Mucosa of descending colon (tissue), 3 donors: ENCODE measurements at regions not wholly inside any gene's neighbourhood (a gene's known extent, or its start where the extent isn't known, plus 50 kb on each side); places are given as distances from the start of the nearest gene placed in this dataset.
"Not testable (repeated sequence)": the region's sequence is repeated elsewhere in the genome, so short reads cannot be mapped to it uniquely, and the experiment has no call there.

Experiments
- ATAC-seq: fragments of 200-7000 bp; cut with Tn5 transposase; one replicate; pipeline ENCODE4 v1.9.1; 2020; ENCODE audit warnings: mild to moderate bottlenecking, moderate library complexity
- DNase-seq, 3 donors: peaks; one replicate each; pipeline ENCODE4 v3.0.0-alpha.2; 2020
- H3K36me3 ChIP-seq: fragments of 200-600 bp; one replicate; pipeline ENCODE4 v1.8.0; 2021; ENCODE audit warnings: low read depth, mild to moderate bottlenecking
- H3K4me1 ChIP-seq: fragments of 200-600 bp; one replicate; pipeline ENCODE4 v1.8.0; 2021; ENCODE audit warnings: low read depth, mild to moderate bottlenecking
- H3K4me3 ChIP-seq: fragments of 200-600 bp; one replicate; pipeline ENCODE4 v1.8.0; 2021; ENCODE audit warnings: mild to moderate bottlenecking
- H3K9me3 ChIP-seq: fragments of 200-600 bp; one replicate; pipeline ENCODE4 v1.8.0; 2021; ENCODE audit warnings: mild to moderate bottlenecking
- intact Hi-C, 2 donors: fragments of 100-400 bp; cut with DNase I in 1 of 2; cut with micrococcal nuclease in 1 of 2; formaldehyde crosslinking; loops; one replicate each; pipeline versions ENCODE4 v1.11.0 to v1.11.1; 2022; cut with DNase I, micrococcal nuclease
- TF ChIP-seq, protein P1 (sequence below): fragments of 200-600 bp; IDR thresholded peaks from one replicate; pipeline ENCODE4 v1.8.0; 2022; ENCODE audit warnings: antibody characterized with exemption, mild to moderate bottlenecking
- donor health status: DM: no; HTN: no; CAD: no; lungs with moderate emphysema.
- donor health status: DM: no; HTN: no; CAD: no.
- donor health status: DM: no; HTN: yes; CAD: no.

DNA sequence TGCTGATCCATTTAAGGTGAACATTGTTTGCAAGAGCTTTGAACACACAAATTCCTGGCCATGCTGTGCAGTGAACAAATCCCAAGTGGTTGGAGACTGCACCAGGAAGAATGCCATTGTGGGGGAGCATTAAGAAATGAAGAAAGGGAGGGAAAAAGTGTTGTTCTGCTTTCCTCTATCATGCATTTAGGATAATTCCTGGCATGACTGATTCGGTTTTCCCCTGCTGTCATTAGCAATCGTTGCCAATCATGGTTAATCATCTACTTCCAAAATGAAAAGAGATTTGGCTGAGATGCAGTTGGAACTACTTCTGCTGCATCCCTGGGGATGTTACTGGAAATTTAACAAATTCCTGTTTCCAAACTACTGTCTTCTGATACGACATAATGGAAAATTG, 73.7 kb upstream of the ZPLD1 start:
- TF ChIP-seq, protein P1, sequence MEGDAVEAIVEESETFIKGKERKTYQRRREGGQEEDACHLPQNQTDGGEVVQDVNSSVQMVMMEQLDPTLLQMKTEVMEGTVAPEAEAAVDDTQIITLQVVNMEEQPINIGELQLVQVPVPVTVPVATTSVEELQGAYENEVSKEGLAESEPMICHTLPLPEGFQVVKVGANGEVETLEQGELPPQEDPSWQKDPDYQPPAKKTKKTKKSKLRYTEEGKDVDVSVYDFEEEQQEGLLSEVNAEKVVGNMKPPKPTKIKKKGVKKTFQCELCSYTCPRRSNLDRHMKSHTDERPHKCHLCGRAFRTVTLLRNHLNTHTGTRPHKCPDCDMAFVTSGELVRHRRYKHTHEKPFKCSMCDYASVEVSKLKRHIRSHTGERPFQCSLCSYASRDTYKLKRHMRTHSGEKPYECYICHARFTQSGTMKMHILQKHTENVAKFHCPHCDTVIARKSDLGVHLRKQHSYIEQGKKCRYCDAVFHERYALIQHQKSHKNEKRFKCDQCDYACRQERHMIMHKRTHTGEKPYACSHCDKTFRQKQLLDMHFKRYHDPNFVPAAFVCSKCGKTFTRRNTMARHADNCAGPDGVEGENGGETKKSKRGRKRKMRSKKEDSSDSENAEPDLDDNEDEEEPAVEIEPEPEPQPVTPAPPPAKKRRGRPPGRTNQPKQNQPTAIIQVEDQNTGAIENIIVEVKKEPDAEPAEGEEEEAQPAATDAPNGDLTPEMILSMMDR = no peak
- intact Hi-C loops = no loop called here
- H3K36me3 ChIP-seq = no peaks in the 10 kb centered on the region
- DNase-seq (no peak), ATAC-seq (no peak)
- H3K4me1 ChIP-seq = no peaks in the 10 kb centered on the region
- H3K9me3 ChIP-seq = no peaks in the 10 kb centered on the region
- no peak overlapping the region for H3K4me3 ChIP-seq

DNA sequence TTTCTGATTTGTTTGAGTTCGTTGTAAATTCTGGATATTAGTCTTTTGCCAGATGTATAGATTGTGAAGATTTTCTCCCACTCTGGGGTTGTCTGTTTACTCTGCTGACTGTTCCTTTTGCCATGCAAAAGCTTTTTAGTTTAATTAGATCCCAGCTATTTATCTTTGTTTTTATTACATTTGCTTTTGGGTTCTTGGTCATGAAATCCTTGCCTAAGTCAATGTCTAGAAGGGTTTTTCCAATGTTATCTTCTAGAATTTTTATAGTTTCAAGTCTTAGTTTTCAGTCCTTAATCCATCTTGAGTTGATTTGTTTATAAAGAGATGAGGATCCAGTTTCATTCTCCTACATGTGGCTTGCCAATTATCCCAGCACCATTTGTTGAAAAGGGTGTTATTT, 68.7 kb upstream of the ZPLD1 start:
- H3K36me3 ChIP-seq, H3K9me3 ChIP-seq, H3K4me1 ChIP-seq, DNase-seq, ATAC-seq, H3K4me3 ChIP-seq, intact Hi-C loops: not testable (repeated sequence)

DNA sequence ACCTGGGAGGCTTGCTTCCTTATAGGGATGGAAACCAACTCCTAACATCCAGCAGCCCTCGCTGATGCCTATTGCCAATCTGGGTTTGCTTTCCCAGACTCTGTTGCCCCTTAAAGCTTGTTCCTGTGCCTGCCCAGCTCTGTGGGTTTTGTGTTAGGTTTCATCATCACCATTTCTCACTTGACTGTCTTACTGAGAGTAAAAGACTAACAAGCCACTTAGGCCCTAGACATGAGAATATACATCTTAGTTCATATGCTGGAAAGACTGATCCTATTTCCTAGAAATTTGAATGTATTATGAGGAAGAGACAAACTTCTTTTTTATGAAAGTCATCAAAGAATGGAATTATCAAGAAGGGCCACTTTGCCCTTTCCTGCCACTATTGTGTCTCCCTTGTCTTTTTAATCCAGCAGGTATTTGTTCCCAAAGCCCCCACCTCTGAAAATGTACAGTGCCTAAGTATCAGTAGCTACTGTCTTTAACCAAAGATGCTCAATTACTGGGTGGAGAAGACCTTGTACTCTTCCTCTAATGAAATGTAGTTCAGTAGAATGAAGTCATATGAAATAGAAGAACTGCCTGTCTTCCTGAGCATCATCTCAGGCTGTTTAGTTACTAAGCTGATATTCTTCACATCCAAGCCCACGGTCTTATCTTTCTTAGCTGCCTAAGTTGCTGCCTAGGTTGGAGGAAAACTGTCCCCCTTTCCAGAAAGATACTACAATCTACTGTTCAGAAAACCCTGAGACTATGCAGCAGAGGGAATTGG, 59.8 kb upstream of the ZPLD1 start:
- no peak overlapping the region for H3K4me3 ChIP-seq
- no peak for ATAC-seq
- no peaks in the 10 kb centered on the region for H3K9me3 ChIP-seq
- TF ChIP-seq, protein P1 = no peak
- intact Hi-C loops = no loop called here
- H3K36me3 ChIP-seq = no peaks in the 10 kb centered on the region
- DNase-seq = no peak
- no peaks in the 10 kb centered on the region for H3K4me1 ChIP-seq

DNA sequence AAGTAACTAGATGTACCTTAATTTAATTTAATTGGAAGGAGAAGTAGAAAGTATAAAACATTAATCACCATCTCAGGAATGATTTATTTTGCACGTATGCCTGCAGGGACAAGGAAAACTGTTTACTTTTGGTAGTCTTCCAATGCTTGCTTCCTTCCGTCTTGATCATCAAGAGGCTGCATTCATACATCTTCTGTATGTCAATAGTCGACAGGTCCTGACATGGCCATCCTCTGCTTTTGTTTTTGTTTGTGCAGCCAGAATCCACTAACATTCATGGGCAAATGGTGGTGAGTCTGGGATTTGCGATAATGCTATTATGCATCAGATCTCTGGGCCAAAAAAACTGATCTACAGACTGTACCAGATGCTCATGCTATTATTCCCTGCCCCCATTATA, 56.6 kb upstream of the ZPLD1 start:
- H3K9me3 ChIP-seq = no peaks in the 10 kb centered on the region
- no peak for ATAC-seq
- intact Hi-C loops = no loop called here
- TF ChIP-seq, protein P1 = no peak
- H3K4me3 ChIP-seq = no peak overlapping the region
- no peaks in the 10 kb centered on the region for H3K36me3 ChIP-seq
- no peaks in the 10 kb centered on the region for H3K4me1 ChIP-seq
- no peak for DNase-seq

DNA sequence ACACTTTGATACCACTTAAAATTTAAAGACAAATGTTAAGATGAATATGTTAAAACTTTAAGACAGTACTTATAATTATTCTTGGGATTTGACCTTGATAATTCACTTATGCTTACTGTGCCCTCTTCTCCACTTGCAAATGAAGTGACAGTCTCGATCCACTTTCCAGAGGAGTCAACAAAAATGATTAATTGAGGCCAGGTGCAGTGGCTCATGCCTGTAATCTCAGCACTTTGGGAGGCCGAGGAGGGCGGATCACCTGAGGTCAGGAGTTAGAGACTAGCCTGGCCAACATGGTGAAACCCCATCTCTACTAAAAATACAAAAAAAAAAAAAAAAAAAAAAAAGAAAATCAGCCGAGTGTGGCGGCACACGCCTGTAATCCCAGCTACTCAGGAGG, 52.6 kb upstream of the ZPLD1 start:
- intact Hi-C loops, H3K9me3 ChIP-seq, H3K4me1 ChIP-seq, ATAC-seq, H3K36me3 ChIP-seq, DNase-seq, H3K4me3 ChIP-seq: not testable (repeated sequence)
